ENCODE measurements at regions not wholly inside any gene's neighbourhood (a gene's known extent, or its start where the extent isn't known, plus 50 kb on each side); places are given as distances from the start of the nearest gene placed in this dataset.
"Not testable (repeated sequence)": the region's sequence is repeated elsewhere in the genome, so short reads cannot be mapped to it uniquely, and the experiment has no call there.

GRCh38 chr11:70547821-70548670 lies 149.7 kb downstream of the CTTN start:
- no peak for DNase-seq

GRCh38 chr11:70548976-70549375 lies 150.6 kb downstream of the CTTN start:
- no peak for DNase-seq

DNA sequence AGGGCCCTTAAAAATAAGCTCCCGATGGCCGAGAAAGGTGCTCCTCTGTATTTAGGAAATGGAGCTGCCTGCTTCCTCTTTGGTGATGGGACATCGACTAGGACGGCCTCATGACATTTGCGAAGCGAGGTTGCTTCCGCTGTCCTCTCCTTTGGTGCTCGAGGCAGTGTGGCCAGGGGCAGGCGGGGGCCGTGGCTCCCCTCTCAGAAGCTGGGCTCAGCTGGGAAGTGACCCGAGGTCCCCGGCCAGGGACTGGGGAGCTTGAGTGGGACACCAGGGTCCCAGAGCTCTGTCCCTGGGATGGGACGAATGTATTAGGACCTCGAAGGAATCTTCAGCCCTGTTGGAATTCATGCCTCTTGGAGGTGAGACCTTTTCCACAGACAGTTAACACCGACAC lies 151.1 kb downstream of the CTTN start:
- no peak for DNase-seq

DNA sequence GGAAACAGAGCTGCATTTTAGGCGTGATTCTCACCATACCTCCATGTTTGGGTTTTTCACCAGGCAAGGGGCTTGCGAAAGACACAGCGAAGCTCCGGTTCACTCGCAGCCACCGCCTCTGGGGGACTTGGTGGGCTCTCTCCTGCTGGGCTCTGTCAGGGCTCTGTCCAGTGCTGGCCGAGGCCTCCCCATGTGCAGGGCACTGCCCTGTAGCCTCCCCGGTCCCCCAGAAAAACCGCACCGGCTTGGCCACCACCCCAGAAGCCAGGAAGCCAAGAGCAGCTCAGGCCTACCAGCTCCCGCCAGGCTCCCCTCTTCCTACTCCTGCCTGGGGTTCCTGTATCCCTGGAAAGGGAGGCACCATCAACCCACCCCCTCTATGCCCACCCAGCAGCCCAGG lies 151.5 kb downstream of the CTTN start:
- no peak for DNase-seq

GRCh38 chr11:70550456-70551195 lies 152.3 kb downstream of the CTTN start:
- DNase-seq = no peak

DNA sequence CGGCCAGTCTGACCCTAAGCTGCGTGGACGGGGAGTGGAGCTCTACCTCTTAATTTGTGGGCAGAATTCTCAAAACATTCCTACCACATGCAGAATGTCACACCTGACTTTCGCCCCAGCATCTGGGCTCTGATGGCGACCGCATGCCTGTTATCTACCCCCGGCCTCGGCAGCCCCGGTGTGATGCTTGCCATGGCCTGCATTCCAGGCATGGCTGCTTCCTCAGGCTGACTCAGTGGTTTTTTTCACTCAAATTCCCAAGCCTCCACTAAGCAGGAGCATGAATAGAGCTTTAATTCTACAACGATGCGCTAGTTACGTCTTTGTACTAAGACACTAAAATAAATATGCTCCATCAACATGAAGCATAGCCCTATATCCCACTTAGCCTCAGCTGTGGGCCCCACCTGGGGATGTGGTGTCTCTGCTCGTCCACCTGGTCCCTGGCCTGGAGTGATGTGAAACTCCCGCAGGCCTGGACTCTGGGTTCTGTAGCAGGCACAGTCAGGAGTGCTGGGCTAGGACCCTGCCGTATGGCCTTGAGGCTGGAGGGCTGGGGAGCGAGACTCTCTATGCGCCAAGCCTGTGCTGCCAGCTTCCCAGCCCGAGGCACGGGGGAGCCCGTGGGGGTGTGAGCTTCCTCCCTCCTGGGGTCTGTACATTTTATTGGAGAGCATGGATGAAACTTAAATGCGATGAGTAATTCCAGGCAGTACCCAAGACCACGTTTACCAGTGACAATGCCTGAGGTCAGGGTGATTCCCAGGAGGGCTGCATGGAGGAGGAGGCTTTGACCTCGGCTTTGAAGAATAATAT lies 153.2 kb downstream of the CTTN start:
- DNase-seq = no peak

DNA sequence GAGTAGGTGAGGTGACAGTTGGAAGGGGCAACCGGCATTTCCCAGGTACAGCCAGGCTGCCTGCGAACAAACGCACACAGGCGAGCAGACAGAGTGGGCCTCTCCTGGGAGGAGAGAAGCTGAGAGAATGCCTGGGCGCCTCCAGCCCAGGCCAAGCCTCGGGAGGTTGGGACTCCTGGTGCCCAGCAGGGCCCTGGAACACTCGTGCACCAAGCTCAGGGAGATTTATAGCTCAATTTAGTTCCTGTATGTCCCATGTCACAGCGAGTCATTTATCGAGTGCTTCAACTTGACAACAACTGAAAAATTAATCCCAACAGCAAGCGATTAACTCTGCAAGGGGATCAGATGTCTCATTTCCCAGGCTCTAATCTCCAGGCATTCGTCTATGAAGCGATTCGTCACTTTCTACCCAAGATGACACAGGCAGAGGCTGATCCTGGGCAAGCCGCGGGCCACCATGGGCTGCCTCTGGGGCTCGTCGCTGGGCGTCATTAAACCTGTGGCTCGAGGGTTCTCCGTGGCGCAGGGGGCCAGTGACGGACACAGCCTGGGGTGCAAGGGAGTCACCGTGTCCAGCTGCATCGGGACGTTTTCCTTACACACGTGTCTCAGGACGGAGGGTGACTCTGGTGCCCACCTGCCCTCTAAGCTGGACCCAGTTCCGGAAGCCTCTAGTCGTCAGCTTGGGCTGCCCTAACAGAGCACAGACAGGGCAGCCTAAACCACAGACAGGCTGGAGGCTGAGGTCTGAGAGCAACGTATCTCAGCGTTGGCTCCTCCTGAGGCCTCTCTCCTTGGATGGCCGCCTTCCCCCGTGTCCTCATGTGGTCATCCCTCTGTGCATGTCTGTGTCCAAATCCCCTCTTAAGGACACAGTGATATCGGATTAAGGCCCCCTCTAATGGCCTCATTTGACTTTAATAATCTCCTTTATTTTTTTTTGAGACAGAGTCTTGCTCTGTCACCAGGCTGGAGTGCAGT lies 154.1 kb downstream of the CTTN start:
- DNase-seq = no peak

- DNase-seq = no peak
Observed at GRCh38 chr11:70555078-70555477, 156.7 kb downstream of the CTTN start.

DNA sequence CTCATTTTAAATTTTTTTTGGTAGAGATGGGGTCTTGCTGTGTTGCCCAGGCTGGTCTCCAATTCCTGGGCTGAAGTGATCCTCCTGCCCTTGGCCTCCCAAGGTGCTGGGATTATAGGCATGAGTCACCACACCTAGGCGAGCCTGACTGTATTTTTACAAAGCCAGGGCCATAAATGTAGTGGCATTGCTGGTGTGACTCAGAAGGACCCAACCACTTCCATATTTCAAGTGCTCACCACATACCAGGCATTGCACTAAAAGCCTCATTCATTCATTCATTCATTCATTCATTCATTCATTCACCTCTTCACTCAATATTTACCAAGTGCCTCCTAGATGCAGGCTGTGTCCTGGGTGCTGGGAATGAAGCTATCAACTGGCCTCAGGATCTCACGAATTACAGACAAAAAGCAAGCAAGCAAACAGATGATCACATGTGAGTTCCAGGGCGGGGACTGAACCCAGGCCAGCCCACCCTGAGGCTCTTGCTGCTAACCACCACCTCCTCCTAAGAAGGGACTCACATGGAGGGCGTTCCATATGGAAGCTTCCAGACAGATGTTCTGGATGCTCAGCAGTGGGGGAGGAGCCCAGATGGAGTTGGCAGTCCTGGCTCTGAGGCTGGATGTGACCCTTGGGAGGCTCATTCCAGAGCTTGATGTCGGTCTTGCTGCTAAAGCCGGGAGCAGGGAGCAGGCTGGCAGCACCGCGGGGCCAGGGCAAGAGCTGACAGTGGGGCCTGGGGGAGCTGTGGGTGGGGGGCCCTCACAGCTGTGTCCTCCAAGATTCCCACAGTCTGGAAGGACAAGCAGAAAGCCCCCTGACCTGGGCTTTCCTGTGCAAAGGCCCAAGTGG lies 158.8 kb downstream of the CTTN start:
- DNase-seq = no peak

- no peak for DNase-seq
Observed at GRCh38 chr11:70557742-70558485, 159.6 kb downstream of the CTTN start.

GRCh38 chr11:70558681-70559080 lies 160.4 kb downstream of the CTTN start:
- DNase-seq = no peak

DNA sequence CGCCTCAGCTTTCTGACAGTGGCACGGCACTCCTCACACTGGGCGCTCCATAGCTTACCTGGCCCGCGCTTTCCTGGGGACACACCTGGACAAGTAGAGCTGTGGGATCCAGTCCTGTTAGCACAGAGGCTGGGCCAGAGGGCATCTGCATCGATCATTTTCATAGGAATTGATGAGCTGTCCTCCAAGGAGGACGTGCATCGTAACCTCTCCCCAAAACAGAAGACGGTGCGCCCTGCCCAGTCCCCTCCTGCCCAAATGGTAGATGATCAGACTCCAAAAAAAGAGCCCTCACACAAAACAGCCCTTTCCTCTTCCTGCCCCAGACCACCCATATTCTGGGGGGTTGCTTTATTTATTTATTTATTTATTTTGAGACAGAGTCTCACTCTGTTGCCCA lies 161.2 kb downstream of the CTTN start:
- no peak for DNase-seq

- not testable (repeated sequence) for DNase-seq
Observed at GRCh38 chr11:70560621-70561020, 162.3 kb downstream of the CTTN start.

GRCh38 chr11:70566768-70567530 lies 168.6 kb downstream of the CTTN start:
- DNase-seq = no peak

DNA sequence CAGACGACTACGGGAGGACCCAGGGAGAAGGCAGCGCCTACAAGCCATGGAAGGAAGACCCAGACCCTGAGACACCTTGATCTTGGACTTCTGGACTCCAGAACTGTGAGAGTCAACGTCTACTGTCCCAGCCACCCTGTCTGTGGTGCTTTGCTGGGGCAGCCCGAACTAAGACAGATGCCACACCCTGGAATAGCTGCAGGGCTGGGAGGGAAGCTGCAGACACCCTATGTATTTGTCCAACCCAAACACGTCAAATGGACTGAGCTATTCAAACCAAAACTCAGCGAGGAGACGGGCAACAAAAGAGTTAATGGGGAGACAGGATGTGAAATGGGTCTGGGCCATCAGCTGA lies 169.3 kb downstream of the CTTN start:
- DNase-seq = no peak

DNA sequence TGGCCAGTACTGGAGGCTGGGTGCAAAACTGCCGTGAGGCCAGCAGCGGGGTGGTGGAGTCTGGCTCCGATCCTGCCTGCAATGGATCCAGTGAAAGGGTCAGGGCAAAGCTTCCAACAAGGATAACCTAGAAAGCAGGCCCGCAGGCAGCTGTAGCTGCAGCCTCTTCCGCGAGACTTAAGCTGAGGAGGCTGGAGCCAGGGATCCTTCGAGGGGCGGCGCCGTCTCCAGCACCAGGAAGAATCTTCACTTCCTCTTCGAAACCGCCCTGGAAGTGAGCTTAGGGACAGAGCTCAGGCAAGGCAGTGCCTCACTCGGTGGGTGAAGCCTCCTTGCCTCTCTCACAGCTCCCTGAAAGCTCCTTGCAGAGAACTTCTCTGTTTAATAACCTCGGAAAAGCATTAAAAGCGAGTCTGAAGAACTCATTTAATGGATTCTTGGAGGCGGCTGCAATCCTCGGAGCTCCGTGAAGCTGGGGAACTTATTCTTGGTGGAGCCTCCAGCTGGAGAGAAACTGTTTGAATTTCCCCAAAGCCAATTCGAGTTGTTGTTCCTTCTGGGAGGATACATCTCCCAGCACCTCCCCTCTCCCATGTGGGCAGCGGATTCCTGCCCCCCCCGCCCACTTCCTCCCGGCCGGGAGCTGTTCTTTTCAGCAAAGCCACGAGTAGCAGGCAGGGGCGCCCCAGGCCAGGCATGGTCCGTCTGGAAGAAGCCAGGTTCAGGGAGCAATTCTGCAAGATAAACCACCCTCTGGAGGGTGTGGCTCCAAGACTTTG lies 169.9 kb downstream of the CTTN start:
- DNase-seq = peak in 21 of 51 donors; percentile 10 to 58 (median 25)

GRCh38 chr11:70568814-70569617 lies 170.7 kb downstream of the CTTN start:
- DNase-seq = no peak

Measured in hypothalamus (tissue), 51 donors.